Gastrocnemius medialis (tissue), 4 donors: ENCODE measurements at regions not wholly inside any gene's neighbourhood (a gene's known extent, or its start where the extent isn't known, plus 50 kb on each side); places are given as distances from the start of the nearest gene placed in this dataset.

Experiments used
- ATAC-seq, 2 donors: fragments of 150-250 bp; one replicate each; pipeline ENCODE4 v1.9.1; 2016
- DNase-seq, 2 donors: peaks; one replicate each; pipeline ENCODE4 v3.0.0-alpha.2; 2019
- H3K27ac ChIP-seq, 4 donors: fragments of 200-600 bp; sonication (generic); 1 replicate in 1 of 4; 2 replicates in 3 of 4; pipeline ENCODE4 v1.5.1; 2016 to 2018; ENCODE audit warnings: mild to moderate bottlenecking in 2 of 4, moderate library complexity in 1 of 4
- H3K27me3 ChIP-seq, 3 donors: fragments of 200-600 bp; sonication (generic) in 2 of 3; 1 replicate in 1 of 3; 2 replicates in 2 of 3; pipeline versions ENCODE4 v1.5.1 to v1.6.0; 2016 to 2019; ENCODE audit warnings: mild to moderate bottlenecking in 1 of 3, moderate library complexity in 1 of 3
- H3K36me3 ChIP-seq, 2 donors: fragments of 200-600 bp; sonication (generic) in 1 of 2; one replicate each; pipeline ENCODE4 v1.5.1; 2017 to 2018
- H3K4me1 ChIP-seq, 2 donors: fragments of 200-600 bp; sonication (generic) in 1 of 2; one replicate each; pipeline ENCODE4 v1.5.1; 2016 to 2017; ENCODE audit warnings: mild to moderate bottlenecking in 2 of 2
- H3K4me3 ChIP-seq, 4 donors: fragments of 200-600 bp; sonication (generic) in 3 of 4; 1 replicate in 1 of 4; 2 replicates in 3 of 4; pipeline ENCODE4 v1.5.1; 2016 to 2019; ENCODE audit warnings: mild to moderate bottlenecking in 2 of 4
- H3K9me3 ChIP-seq, 3 donors: fragments of 200-600 bp; sonication (generic) in 2 of 3; 1 replicate in 1 of 3; 2 replicates in 2 of 3; pipeline ENCODE4 v1.5.1; 2016 to 2019
- POLR2A ChIP-seq, 2 donors: fragments of 450-650 bp; IDR thresholded peaks; one replicate each; pipeline ENCODE4 v1.6.1; 2017; ENCODE audit warnings: antibody characterized with exemption in 2 of 2, mild to moderate bottlenecking in 2 of 2, moderate library complexity in 2 of 2
- in situ Hi-C, 4 donors: fragments of 200-750 bp; cut with MboI; loops; one replicate each; pipeline versions ENCODE4 v1.15.0 to v1.8.0; 2017; ENCODE audit warnings: low sequenced_read_pairs in 4 of 4
- intact Hi-C: fragments of 100-400 bp; cut with DNase I; formaldehyde crosslinking; loops from one replicate; pipeline ENCODE4 v1.15.1; 2023; ENCODE audit warnings: low total_unique reads
- TF ChIP-seq, protein P1 (sequence below), 5 experiments: fragments of 450-650 bp in 3 of 5; fragments of 200-600 bp in 2 of 5; sonication (generic) in 2 of 5; IDR thresholded peaks in 4 of 5; conservative IDR thresholded peaks in 1 of 5; 1 replicate in 4 of 5; 2 replicates in 1 of 5; pipeline ENCODE4 v1.5.1; 2016 to 2019; ENCODE audit warnings: antibody characterized with exemption in 5 of 5, mild to moderate bottlenecking in 3 of 5, moderate library complexity in 3 of 5

DNA sequence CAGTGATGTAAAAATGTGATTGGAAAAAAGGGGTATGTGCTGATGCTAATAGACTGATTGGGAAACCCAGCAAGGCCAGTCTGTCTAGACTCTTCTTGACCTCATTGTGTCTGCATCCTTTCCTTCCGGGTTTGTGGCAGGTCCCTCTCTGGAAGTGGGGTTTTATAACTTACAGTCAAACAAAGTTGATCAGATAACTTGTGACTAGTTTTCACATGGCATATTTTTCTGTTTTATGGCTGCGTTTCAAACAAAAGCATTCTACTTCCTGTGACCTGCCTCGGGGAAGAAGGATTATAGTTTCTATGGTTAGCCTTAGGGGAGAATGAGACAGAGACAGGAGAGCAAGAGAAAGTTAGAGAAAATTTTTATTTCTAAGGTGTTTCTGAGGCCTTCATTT is 188.7 kb upstream of the HNMT start:
- TF ChIP-seq, protein P1, sequence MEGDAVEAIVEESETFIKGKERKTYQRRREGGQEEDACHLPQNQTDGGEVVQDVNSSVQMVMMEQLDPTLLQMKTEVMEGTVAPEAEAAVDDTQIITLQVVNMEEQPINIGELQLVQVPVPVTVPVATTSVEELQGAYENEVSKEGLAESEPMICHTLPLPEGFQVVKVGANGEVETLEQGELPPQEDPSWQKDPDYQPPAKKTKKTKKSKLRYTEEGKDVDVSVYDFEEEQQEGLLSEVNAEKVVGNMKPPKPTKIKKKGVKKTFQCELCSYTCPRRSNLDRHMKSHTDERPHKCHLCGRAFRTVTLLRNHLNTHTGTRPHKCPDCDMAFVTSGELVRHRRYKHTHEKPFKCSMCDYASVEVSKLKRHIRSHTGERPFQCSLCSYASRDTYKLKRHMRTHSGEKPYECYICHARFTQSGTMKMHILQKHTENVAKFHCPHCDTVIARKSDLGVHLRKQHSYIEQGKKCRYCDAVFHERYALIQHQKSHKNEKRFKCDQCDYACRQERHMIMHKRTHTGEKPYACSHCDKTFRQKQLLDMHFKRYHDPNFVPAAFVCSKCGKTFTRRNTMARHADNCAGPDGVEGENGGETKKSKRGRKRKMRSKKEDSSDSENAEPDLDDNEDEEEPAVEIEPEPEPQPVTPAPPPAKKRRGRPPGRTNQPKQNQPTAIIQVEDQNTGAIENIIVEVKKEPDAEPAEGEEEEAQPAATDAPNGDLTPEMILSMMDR (IDR thresholded peaks at IDR 0.05 in 4 of 5, conservative IDR thresholded peaks at IDR 0.05 in 1 of 5) = no peak
- no peak for TF ChIP-seq POLR2A (IDR thresholded peaks at IDR 0.05)
- Histone ChIP-seq H3K4me1 (no peaks in the 10 kb centered on the region), H3K4me3 (no peak overlapping the region), H3K27ac (no peak overlapping the region), H3K36me3 (no peaks in the 10 kb centered on the region), H3K9me3 (no peaks in the 10 kb centered on the region), H3K27me3 (no peaks in the 10 kb centered on the region)
- intact Hi-C loops (no loop called here), in situ Hi-C loops (no loop called here)
- no peak for ATAC-seq
- no peak for DNase-seq

DNA sequence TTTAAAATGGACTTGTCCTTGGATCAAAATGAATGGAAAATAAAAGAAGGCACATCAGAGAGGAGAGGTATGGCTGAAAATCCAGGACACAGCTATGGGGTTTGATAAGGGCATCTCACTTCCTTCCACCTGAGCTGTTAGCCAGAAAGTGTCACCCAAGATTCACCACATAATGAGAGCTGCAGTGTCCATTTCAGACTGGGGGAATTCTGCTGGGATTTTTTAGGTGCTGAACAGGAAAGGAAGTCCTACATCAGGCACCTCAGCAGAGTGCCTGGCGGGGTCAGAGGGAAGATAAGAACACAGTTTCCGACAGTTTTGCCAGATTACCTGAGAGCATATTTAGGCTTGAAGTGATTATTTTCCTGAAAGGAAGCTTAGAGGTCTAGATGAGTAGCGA is 187.6 kb upstream of the HNMT start:
- Histone ChIP-seq H3K27ac (no peak overlapping the region), H3K4me1 (no peaks in the 10 kb centered on the region), H3K4me3 (no peak overlapping the region), H3K9me3 (no peaks in the 10 kb centered on the region), H3K27me3 (no peaks in the 10 kb centered on the region), H3K36me3 (no peaks in the 10 kb centered on the region)
- intact Hi-C loops = no loop called here
- no peak for ATAC-seq
- no peak for DNase-seq
- in situ Hi-C loops = no loop called here
- TF ChIP-seq, protein P1 (IDR thresholded peaks at IDR 0.05 in 4 of 5, conservative IDR thresholded peaks at IDR 0.05 in 1 of 5) = no peak
- TF ChIP-seq POLR2A (IDR thresholded peaks at IDR 0.05) = no peak

DNA sequence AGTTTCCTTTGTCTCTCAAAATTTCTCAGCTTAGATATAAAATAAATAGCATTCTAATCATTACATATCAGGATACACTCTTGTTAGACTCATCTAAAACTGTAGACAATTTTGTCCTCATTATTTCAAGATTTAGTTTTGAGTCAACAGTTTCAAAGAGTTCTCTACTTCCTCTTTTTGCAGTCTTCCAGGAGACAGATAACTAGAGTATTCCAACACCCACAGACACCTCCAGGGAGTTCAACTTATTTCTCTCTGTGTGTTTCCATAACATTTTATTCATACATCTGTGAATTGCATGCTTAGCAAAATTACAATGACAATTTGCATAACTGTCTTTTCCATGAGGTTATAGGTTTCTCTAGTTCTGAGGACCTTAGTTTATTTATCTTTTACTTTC is 166.6 kb upstream of the HNMT start:
- DNase-seq (no peak), ATAC-seq (no peak)
- Histone ChIP-seq H3K27me3 (no peaks in the 10 kb centered on the region), H3K4me1 (no peaks in the 10 kb centered on the region), H3K27ac (no peak overlapping the region), H3K36me3 (no peaks in the 10 kb centered on the region), H3K9me3 (no peaks in the 10 kb centered on the region), H3K4me3 (no peak overlapping the region)
- intact Hi-C loops = no loop called here
- TF ChIP-seq POLR2A (IDR thresholded peaks at IDR 0.05) = no peak
- in situ Hi-C loops = no loop called here

DNA sequence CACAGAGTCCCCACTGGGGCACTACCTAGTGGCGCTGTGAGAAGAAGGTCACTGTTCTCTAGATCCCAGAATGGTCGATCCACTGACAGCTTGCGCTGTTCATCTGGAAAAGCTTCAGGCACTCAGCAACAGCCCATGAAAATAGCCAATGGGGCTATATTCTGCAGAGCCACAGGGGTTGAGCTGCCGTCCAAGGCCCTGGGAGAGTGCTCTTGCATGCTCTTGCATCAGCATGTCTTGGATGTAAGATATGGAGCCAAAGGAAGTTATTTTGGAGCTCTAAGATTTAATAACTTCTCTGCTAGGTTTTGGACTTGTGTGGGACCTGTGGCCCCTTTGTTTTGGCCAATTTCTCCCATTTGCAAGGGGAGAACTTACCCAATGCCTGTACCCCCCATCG is 164.7 kb upstream of the HNMT start:
- TF ChIP-seq, protein P1 (IDR thresholded peaks at IDR 0.05 in 4 of 5, conservative IDR thresholded peaks at IDR 0.05 in 1 of 5) = no peak
- Histone ChIP-seq H3K27ac (no peak overlapping the region), H3K4me1 (no peaks in the 10 kb centered on the region), H3K27me3 (no peaks in the 10 kb centered on the region), H3K9me3 (no peaks in the 10 kb centered on the region), H3K36me3 (no peaks in the 10 kb centered on the region), H3K4me3 (no peak overlapping the region)
- no peak for DNase-seq
- intact Hi-C loops (no loop called here), in situ Hi-C loops (no loop called here)
- no peak for ATAC-seq

GRCh38 chr2:137800386-137800785 is 163.9 kb upstream of the HNMT start:
- no peaks in the 10 kb centered on the region for H3K9me3 ChIP-seq
- ATAC-seq (no peak), DNase-seq (no peak)
- H3K36me3 ChIP-seq = no peaks in the 10 kb centered on the region
- no peak overlapping the region for H3K4me3 ChIP-seq
- H3K4me1 ChIP-seq = no peaks in the 10 kb centered on the region
- no peak overlapping the region for H3K27ac ChIP-seq
- in situ Hi-C loops (no loop called here), intact Hi-C loops (no loop called here)
- no peaks in the 10 kb centered on the region for H3K27me3 ChIP-seq
- TF ChIP-seq POLR2A (IDR thresholded peaks at IDR 0.05) = no peak
- TF ChIP-seq, protein P1 (IDR thresholded peaks at IDR 0.05 in 4 of 5, conservative IDR thresholded peaks at IDR 0.05 in 1 of 5) = no peak
